H1 (cell line): ENCODE measurements at regions not wholly inside any gene's neighbourhood (a gene's known extent, or its start where the extent isn't known, plus 50 kb on each side); places are given as distances from the start of the nearest gene placed in this dataset.

Source experiments
- BCL11A ChIP-seq, 2 experiments: IDR thresholded peaks; one replicate each; pipeline ENCODE4 v1.6.1; 2011; ENCODE audit warnings: low read depth in 2 of 2, low read length in 2 of 2, mild to moderate bottlenecking in 2 of 2
- CREB1 ChIP-seq: IDR thresholded peaks from 2 replicates; pipeline ENCODE4 v1.6.1; 2012; ENCODE audit warnings: inconsistent platforms
- GTF2F1 ChIP-seq: IDR thresholded peaks from 2 replicates; pipeline ENCODE4 v1.6.1; 2012; ENCODE audit warnings: low read depth, low read length, improper control_type of control experiment, borderline replicate concordance
- JUND ChIP-seq: IDR thresholded peaks from 2 replicates; pipeline ENCODE4 v1.6.1; 2011; ENCODE audit warnings: mild to moderate bottlenecking, improper control_type of control experiment, low read length
- KDM4A ChIP-seq: IDR thresholded peaks from one replicate; pipeline ENCODE4 v1.7.1; 2012; ENCODE audit warnings: low read depth, mild to moderate bottlenecking, moderate library complexity, low read length, inconsistent platforms; ENCODE audit not compliant: severe bottlenecking
- PHF8 ChIP-seq: fragments of 200-600 bp; sonication (generic); conservative IDR thresholded peaks from 2 replicates; pipeline ENCODE4 v1.7.1; 2012; ENCODE audit warnings: low read depth, mild to moderate bottlenecking, inconsistent platforms, low read length, moderate library complexity
- POLR2AphosphoS5 ChIP-seq: IDR thresholded peaks from 2 replicates; pipeline ENCODE4 v1.6.1; 2011; ENCODE audit warnings: low read depth, low read length
- SAP30 ChIP-seq: fragments of 300-600 bp; sonication (generic); IDR thresholded peaks from 2 replicates; pipeline ENCODE4 v1.7.1; 2012; ENCODE audit warnings: low read length, moderate library complexity, mild to moderate bottlenecking, inconsistent platforms; ENCODE audit not compliant: insufficient read depth, insufficient replicate concordance
- SP1 ChIP-seq: IDR thresholded peaks from 2 replicates; pipeline ENCODE4 v1.6.1; 2011; ENCODE audit warnings: low read depth, low read length
- TF ChIP-seq, protein P1 (sequence below): fragments of 300-600 bp; sonication (generic); IDR thresholded peaks from 2 replicates; pipeline ENCODE4 v1.7.1; 2012; ENCODE audit warnings: low read length, moderate library complexity, mild to moderate bottlenecking, inconsistent platforms; ENCODE audit not compliant: insufficient replicate concordance
- TF ChIP-seq, protein P2 (sequence below): IDR thresholded peaks from 2 replicates; pipeline ENCODE4 v1.6.1; 2012; ENCODE audit warnings: low read length, inconsistent platforms

DNA sequence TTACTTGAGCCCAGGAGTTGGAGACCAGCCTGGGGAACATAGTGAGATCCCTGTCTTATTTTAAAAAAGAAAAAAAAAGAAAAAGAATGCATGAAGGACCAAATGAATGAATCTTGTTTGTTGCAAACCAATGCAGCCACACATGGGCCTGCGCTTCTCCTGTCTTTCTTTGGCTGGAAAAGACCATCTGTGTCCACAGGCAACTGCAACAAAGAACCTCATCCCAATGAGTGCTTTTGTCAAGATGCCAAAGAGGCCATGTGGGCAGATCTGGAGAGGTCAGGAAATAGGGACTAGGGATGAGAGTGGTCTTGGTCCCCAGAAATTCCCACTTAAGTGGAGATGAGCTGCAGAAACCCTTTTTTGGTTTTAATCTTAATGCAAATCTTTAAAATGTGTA is 49.8 kb upstream of the DUSP5 start (continued):
- TF ChIP-seq, protein P1, sequence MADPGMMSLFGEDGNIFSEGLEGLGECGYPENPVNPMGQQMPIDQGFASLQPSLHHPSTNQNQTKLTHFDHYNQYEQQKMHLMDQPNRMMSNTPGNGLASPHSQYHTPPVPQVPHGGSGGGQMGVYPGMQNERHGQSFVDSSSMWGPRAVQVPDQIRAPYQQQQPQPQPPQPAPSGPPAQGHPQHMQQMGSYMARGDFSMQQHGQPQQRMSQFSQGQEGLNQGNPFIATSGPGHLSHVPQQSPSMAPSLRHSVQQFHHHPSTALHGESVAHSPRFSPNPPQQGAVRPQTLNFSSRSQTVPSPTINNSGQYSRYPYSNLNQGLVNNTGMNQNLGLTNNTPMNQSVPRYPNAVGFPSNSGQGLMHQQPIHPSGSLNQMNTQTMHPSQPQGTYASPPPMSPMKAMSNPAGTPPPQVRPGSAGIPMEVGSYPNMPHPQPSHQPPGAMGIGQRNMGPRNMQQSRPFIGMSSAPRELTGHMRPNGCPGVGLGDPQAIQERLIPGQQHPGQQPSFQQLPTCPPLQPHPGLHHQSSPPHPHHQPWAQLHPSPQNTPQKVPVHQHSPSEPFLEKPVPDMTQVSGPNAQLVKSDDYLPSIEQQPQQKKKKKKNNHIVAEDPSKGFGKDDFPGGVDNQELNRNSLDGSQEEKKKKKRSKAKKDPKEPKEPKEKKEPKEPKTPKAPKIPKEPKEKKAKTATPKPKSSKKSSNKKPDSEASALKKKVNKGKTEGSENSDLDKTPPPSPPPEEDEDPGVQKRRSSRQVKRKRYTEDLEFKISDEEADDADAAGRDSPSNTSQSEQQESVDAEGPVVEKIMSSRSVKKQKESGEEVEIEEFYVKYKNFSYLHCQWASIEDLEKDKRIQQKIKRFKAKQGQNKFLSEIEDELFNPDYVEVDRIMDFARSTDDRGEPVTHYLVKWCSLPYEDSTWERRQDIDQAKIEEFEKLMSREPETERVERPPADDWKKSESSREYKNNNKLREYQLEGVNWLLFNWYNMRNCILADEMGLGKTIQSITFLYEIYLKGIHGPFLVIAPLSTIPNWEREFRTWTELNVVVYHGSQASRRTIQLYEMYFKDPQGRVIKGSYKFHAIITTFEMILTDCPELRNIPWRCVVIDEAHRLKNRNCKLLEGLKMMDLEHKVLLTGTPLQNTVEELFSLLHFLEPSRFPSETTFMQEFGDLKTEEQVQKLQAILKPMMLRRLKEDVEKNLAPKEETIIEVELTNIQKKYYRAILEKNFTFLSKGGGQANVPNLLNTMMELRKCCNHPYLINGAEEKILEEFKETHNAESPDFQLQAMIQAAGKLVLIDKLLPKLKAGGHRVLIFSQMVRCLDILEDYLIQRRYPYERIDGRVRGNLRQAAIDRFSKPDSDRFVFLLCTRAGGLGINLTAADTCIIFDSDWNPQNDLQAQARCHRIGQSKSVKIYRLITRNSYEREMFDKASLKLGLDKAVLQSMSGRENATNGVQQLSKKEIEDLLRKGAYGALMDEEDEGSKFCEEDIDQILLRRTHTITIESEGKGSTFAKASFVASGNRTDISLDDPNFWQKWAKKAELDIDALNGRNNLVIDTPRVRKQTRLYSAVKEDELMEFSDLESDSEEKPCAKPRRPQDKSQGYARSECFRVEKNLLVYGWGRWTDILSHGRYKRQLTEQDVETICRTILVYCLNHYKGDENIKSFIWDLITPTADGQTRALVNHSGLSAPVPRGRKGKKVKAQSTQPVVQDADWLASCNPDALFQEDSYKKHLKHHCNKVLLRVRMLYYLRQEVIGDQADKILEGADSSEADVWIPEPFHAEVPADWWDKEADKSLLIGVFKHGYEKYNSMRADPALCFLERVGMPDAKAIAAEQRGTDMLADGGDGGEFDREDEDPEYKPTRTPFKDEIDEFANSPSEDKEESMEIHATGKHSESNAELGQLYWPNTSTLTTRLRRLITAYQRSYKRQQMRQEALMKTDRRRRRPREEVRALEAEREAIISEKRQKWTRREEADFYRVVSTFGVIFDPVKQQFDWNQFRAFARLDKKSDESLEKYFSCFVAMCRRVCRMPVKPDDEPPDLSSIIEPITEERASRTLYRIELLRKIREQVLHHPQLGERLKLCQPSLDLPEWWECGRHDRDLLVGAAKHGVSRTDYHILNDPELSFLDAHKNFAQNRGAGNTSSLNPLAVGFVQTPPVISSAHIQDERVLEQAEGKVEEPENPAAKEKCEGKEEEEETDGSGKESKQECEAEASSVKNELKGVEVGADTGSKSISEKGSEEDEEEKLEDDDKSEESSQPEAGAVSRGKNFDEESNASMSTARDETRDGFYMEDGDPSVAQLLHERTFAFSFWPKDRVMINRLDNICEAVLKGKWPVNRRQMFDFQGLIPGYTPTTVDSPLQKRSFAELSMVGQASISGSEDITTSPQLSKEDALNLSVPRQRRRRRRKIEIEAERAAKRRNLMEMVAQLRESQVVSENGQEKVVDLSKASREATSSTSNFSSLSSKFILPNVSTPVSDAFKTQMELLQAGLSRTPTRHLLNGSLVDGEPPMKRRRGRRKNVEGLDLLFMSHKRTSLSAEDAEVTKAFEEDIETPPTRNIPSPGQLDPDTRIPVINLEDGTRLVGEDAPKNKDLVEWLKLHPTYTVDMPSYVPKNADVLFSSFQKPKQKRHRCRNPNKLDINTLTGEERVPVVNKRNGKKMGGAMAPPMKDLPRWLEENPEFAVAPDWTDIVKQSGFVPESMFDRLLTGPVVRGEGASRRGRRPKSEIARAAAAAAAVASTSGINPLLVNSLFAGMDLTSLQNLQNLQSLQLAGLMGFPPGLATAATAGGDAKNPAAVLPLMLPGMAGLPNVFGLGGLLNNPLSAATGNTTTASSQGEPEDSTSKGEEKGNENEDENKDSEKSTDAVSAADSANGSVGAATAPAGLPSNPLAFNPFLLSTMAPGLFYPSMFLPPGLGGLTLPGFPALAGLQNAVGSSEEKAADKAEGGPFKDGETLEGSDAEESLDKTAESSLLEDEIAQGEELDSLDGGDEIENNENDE: no peak
- no peak for TF ChIP-seq GTF2F1
- TF ChIP-seq SP1: no peak
- TF ChIP-seq PHF8: no peak
- TF ChIP-seq JUND: no peak
- TF ChIP-seq CREB1: no peak
- TF ChIP-seq POLR2AphosphoS5: no peak
- TF ChIP-seq KDM4A: no peak
- TF ChIP-seq SAP30: no peak
- TF ChIP-seq, protein P2, sequence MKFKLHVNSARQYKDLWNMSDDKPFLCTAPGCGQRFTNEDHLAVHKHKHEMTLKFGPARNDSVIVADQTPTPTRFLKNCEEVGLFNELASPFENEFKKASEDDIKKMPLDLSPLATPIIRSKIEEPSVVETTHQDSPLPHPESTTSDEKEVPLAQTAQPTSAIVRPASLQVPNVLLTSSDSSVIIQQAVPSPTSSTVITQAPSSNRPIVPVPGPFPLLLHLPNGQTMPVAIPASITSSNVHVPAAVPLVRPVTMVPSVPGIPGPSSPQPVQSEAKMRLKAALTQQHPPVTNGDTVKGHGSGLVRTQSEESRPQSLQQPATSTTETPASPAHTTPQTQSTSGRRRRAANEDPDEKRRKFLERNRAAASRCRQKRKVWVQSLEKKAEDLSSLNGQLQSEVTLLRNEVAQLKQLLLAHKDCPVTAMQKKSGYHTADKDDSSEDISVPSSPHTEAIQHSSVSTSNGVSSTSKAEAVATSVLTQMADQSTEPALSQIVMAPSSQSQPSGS: no peak
- no peak for TF ChIP-seq BCL11A (IDR thresholded peaks at IDR 0.05; ENCODE audit: low read depth in 2 of 2, low read length in 2 of 2)
